ENCODE measurements at regions not wholly inside any gene's neighbourhood (a gene's known extent, or its start where the extent isn't known, plus 50 kb on each side); places are given as distances from the start of the nearest gene placed in this dataset.

DNA sequence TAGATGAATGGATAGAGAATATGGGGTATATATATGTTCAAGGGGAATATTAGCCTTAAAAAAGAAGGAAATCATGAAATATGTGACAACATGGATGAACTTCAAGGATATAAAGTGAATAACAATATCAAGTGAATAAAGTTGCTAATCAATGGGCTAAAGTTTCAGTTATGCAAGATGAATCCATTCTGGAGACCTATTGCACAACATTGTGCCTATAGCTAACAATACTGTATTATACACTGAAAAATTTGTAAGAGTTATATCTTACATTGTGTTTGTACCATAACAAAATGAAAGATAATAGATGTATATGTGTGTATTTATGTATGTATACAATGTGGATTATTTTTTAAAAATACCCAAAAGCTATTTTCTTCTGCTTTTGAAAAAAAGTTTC, 96.3 kb upstream of the DPYD start:
- no peak for TF ChIP-seq MAX (IDR thresholded peaks at IDR 0.05)
- TF ChIP-seq POLR2A (IDR thresholded peaks at IDR 0.05; ENCODE audit: low read length) = no peak
- TF ChIP-seq FOSL2 (IDR thresholded peaks at IDR 0.05) = no peak
- no peak for TF ChIP-seq FOSL2 (CRISPR knock-in tag; IDR thresholded peaks at IDR 0.05)
- no peak for TF ChIP-seq CBX8 (IDR thresholded peaks at IDR 0.05)
- TF ChIP-seq CTCF (IDR thresholded peaks at IDR 0.05) = no peak
- no peak for TF ChIP-seq RAD21 (conservative IDR thresholded peaks at IDR 0.05 in 1 of 2, IDR thresholded peaks at IDR 0.05 in 1 of 2)
- TF ChIP-seq HOXA7 (CRISPR knock-in tag; IDR thresholded peaks at IDR 0.05) = no peak
- TF ChIP-seq NFE2L2 (conservative IDR thresholded peaks at IDR 0.05; ENCODE audit: low read length) = no peak
- TF ChIP-seq JUN (IDR thresholded peaks at IDR 0.05) = no peak
- TF ChIP-seq MAFK (IDR thresholded peaks at IDR 0.05; ENCODE audit: partially characterized antibody) = no peak
- no peak for TF ChIP-seq RCOR1 (IDR thresholded peaks at IDR 0.05; ENCODE audit: low read depth, low read length)
- TF ChIP-seq BHLHE40 (IDR thresholded peaks at IDR 0.05; ENCODE audit: low read depth, low read length) = no peak
- TF ChIP-seq, protein P1, sequence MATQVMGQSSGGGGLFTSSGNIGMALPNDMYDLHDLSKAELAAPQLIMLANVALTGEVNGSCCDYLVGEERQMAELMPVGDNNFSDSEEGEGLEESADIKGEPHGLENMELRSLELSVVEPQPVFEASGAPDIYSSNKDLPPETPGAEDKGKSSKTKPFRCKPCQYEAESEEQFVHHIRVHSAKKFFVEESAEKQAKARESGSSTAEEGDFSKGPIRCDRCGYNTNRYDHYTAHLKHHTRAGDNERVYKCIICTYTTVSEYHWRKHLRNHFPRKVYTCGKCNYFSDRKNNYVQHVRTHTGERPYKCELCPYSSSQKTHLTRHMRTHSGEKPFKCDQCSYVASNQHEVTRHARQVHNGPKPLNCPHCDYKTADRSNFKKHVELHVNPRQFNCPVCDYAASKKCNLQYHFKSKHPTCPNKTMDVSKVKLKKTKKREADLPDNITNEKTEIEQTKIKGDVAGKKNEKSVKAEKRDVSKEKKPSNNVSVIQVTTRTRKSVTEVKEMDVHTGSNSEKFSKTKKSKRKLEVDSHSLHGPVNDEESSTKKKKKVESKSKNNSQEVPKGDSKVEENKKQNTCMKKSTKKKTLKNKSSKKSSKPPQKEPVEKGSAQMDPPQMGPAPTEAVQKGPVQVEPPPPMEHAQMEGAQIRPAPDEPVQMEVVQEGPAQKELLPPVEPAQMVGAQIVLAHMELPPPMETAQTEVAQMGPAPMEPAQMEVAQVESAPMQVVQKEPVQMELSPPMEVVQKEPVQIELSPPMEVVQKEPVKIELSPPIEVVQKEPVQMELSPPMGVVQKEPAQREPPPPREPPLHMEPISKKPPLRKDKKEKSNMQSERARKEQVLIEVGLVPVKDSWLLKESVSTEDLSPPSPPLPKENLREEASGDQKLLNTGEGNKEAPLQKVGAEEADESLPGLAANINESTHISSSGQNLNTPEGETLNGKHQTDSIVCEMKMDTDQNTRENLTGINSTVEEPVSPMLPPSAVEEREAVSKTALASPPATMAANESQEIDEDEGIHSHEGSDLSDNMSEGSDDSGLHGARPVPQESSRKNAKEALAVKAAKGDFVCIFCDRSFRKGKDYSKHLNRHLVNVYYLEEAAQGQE (IDR thresholded peaks at IDR 0.05) = no peak
- TF ChIP-seq SREBF2 (IDR thresholded peaks at IDR 0.05) = no peak
